ENCODE measurements at regions not wholly inside any gene's neighbourhood (a gene's known extent, or its start where the extent isn't known, plus 50 kb on each side); places are given as distances from the start of the nearest gene placed in this dataset.

DNA sequence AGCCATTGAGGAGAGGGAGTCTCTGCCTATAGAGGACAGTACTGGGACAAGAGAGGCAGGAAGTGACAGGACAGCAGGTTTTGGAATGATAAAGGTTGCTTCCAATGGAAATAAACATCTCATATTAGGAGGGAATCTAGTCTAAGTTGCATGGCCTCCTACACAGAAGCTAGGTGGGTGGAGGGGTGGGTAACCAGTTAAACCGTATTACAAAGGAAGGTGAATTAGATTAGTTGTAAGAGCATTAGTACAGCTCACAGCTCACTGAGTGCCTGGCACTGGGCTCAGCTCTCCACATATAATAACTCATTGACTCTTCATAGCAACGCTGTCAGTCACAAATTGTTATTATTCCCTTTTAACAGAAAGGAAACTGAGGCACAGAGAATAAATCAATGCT, 468.1 kb downstream of the PTPRU start:
- TF ChIP-seq, protein P1, sequence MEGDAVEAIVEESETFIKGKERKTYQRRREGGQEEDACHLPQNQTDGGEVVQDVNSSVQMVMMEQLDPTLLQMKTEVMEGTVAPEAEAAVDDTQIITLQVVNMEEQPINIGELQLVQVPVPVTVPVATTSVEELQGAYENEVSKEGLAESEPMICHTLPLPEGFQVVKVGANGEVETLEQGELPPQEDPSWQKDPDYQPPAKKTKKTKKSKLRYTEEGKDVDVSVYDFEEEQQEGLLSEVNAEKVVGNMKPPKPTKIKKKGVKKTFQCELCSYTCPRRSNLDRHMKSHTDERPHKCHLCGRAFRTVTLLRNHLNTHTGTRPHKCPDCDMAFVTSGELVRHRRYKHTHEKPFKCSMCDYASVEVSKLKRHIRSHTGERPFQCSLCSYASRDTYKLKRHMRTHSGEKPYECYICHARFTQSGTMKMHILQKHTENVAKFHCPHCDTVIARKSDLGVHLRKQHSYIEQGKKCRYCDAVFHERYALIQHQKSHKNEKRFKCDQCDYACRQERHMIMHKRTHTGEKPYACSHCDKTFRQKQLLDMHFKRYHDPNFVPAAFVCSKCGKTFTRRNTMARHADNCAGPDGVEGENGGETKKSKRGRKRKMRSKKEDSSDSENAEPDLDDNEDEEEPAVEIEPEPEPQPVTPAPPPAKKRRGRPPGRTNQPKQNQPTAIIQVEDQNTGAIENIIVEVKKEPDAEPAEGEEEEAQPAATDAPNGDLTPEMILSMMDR (IDR thresholded peaks at IDR 0.05), result no peak
- no peak for TF ChIP-seq POLR2A (IDR thresholded peaks at IDR 0.05)

All from thyroid gland (tissue), 4 donors.